K562 (cell line): ENCODE measurements at regions not wholly inside any gene's neighbourhood (a gene's known extent, or its start where the extent isn't known, plus 50 kb on each side); places are given as distances from the start of the nearest gene placed in this dataset.

Source experiments
- ATAC-seq: fragments of 200-7000 bp; cut with Tn5 transposase; 3 replicates; pipeline ENCODE4 v1.9.1; 2020; ENCODE audit warnings: moderate library complexity
- BruUV-seq: library from RNA; stranded (reverse); fragments of 400-500 nt; replicated peaks from 2 replicates; lab custom pipeline; 2021; lab: Mats Ljungman, UMichigan
- CTCF ChIA-PET: fragments of 300-600 bp; formaldehyde crosslinking; extraction: SDS; loops from one replicate; lab custom pipeline; 2021; ENCODE audit warnings: low intra/inter-chr PET ratio; lab: Yijun Ruan, JAX
- POLR2A ChIA-PET: fragments of 300-600, 350-650 bp; sonication (Branson Sonifier 250); formaldehyde crosslinking; extraction: SDS; loops from one replicate; lab custom pipeline; 2021; ENCODE audit warnings: antibody characterized with exemption, inconsistent platforms; lab: Yijun Ruan, JAX
- DNase-seq, 4 experiments: peaks; one replicate each; pipeline versions ENCODE4 v3.0.0 to v3.0.0-alpha.2; 2011 to 2018; ENCODE audit warnings: low spot score in 3 of 4, mixed read lengths in 3 of 4; ENCODE audit errors: extremely low read depth in 1 of 4
- FAIRE-seq: peaks from 2 replicates; lab custom pipeline; 2011; peaks lifted over from hg19 to GRCh38; lab: Jason Lieb, UNC
- H2AFZ ChIP-seq: 2 replicates; pipeline ENCODE4 v1.6.0; 2011; ENCODE audit warnings: low read depth, low read length, control low read depth, inconsistent platforms
- H3K27ac ChIP-seq: fragments of 200-600 bp; 3 replicates; pipeline ENCODE4 v1.8.0; 2011; ENCODE audit warnings: low read depth, mild to moderate bottlenecking, control low read depth, inconsistent platforms, low read length, moderate library complexity, mixed read lengths; ENCODE audit errors: extremely low read depth
- H3K27me3 ChIP-seq, 2 experiments: fragments of 300-600 bp in 1 of 2; 2 replicates in 1 of 2; 3 replicates in 1 of 2; pipeline versions ENCODE4 v1.6.0 to v1.8.0; 2011; ENCODE audit warnings: inconsistent platforms in 2 of 2, low read length in 2 of 2, mild to moderate bottlenecking in 1 of 2, mixed read lengths in 1 of 2, moderate library complexity in 1 of 2; ENCODE audit not compliant: control insufficient read depth in 2 of 2, insufficient read depth in 2 of 2
- H3K36me3 ChIP-seq: fragments of 300-600 bp; 3 replicates; pipeline ENCODE4 v1.8.0; 2011; ENCODE audit warnings: mild to moderate bottlenecking, low read length, inconsistent platforms; ENCODE audit not compliant: control insufficient read depth, insufficient read depth
- H3K4me1 ChIP-seq, 2 experiments: fragments of 200-600 bp in 1 of 2; replicated peaks in 1 of 2; 2 replicates in 1 of 2; 3 replicates in 1 of 2; pipeline versions ENCODE4 v1.5.1 to v1.8.0; 2011; ENCODE audit warnings: inconsistent platforms in 2 of 2, low read length in 2 of 2, mild to moderate bottlenecking in 1 of 2, mixed read lengths in 1 of 2, moderate library complexity in 1 of 2; ENCODE audit not compliant: control insufficient read depth in 2 of 2, insufficient read depth in 2 of 2
- H3K4me2 ChIP-seq: 2 replicates; pipeline ENCODE4 v1.6.1; 2011; ENCODE audit warnings: low read length, control low read depth, inconsistent platforms, mixed read lengths; ENCODE audit not compliant: insufficient read depth
- H3K4me3 ChIP-seq: fragments of 200-600 bp; sonication (generic), shearing (Covaris generic); 2 replicates; pipeline ENCODE4 v1.5.1; 2016; ENCODE audit warnings: control low read depth, inconsistent platforms
- H3K79me2 ChIP-seq: fragments of 200-600 bp; 3 replicates; pipeline ENCODE4 v1.8.0; 2011; ENCODE audit warnings: low read length, inconsistent platforms; ENCODE audit not compliant: control insufficient read depth, insufficient read depth
- H3K9ac ChIP-seq, 2 experiments: 2 replicates each; pipeline versions ENCODE4 v1.6.0 to v1.6.1; 2011; ENCODE audit warnings: low read depth in 2 of 2, low read length in 2 of 2, control low read depth in 1 of 2, inconsistent platforms in 1 of 2, mild to moderate bottlenecking in 1 of 2, mixed read lengths in 1 of 2; ENCODE audit not compliant: insufficient read depth in 1 of 2
- H3K9me1 ChIP-seq: one replicate; pipeline ENCODE4 v1.6.0; 2011; ENCODE audit warnings: inconsistent platforms, mild to moderate bottlenecking, low read length, moderate library complexity; ENCODE audit not compliant: control insufficient read depth, insufficient read depth
- H3K9me3 ChIP-seq: replicated peaks from 2 replicates; pipeline ENCODE4 v1.5.1; 2011; ENCODE audit warnings: low read depth, low read length, inconsistent platforms; ENCODE audit not compliant: control insufficient read depth, insufficient read depth
- H4K20me1 ChIP-seq: replicated peaks from 2 replicates; pipeline ENCODE4 v1.6.1; 2011; ENCODE audit warnings: low read length, inconsistent platforms, mixed read lengths; ENCODE audit not compliant: control insufficient read depth, insufficient read depth
- CREB3L1 ChIP-seq: fragments of 450-650 bp; IDR thresholded peaks from 2 replicates; pipeline ENCODE4 v1.6.1; 2014; ENCODE audit warnings: low read depth, mild to moderate bottlenecking, moderate library complexity, borderline replicate concordance
- FOXJ2 ChIP-seq: fragments of 200-800 bp; sonication (Bioruptor generic); IDR thresholded peaks from 2 replicates; pipeline ENCODE4 v1.6.1; 2016; ENCODE audit warnings: missing genetic modification characterization, missing compliant biosample characterization
- FOXO4 ChIP-seq: fragments of 450-650 bp; formaldehyde crosslinking; IDR thresholded peaks from 2 replicates; pipeline ENCODE4 v1.4.0; 2020; ENCODE audit warnings: mild to moderate bottlenecking, moderate library complexity
- HDGF ChIP-seq: fragments of 450-650 bp; IDR thresholded peaks from 2 replicates; pipeline ENCODE4 v1.6.1; 2016
- MTF1 ChIP-seq: fragments of 250-450 bp; sonication (Bioruptor Pico); IDR thresholded peaks from 2 replicates; pipeline ENCODE4 v1.9.0; 2021; ENCODE audit warnings: moderate library complexity, mild to moderate bottlenecking, inconsistent platforms, borderline replicate concordance
- PHB ChIP-seq: fragments of 250-450 bp; sonication (Bioruptor Pico); IDR thresholded peaks from 2 replicates; pipeline ENCODE4 v1.5.0; 2021
- SAFB ChIP-seq: fragments of 200-400 bp; formaldehyde crosslinking; IDR thresholded peaks from 2 replicates; pipeline ENCODE4 v1.6.1; 2017; ENCODE audit warnings: low read depth, low read length, borderline replicate concordance
- SP1 ChIP-seq: sonication (generic); formaldehyde crosslinking; IDR thresholded peaks from 2 replicates; pipeline ENCODE4 v1.8.1; 2022; ENCODE audit warnings: mild to moderate bottlenecking, missing genetic modification reagents
- SPI1 ChIP-seq: IDR thresholded peaks from 2 replicates; pipeline ENCODE4 v1.6.1; 2011; ENCODE audit warnings: low read depth, low read length, control low read depth, borderline replicate concordance
- SREBF2 ChIP-seq: sonication (generic); formaldehyde crosslinking; IDR thresholded peaks from 2 replicates; pipeline ENCODE4 v1.4.0; 2020; ENCODE audit warnings: mild to moderate bottlenecking, missing genetic modification reagents
- TBL1XR1 ChIP-seq, 2 experiments: IDR thresholded peaks; 2 replicates each; pipeline ENCODE4 v1.6.1; 2012; ENCODE audit warnings: improper control_type of control experiment in 2 of 2, low read length in 2 of 2, mild to moderate bottlenecking in 1 of 2
- ZNF143 ChIP-seq: sonication (generic); formaldehyde crosslinking; IDR thresholded peaks from 2 replicates; pipeline ENCODE4 v1.9.0; 2022; ENCODE audit warnings: mild to moderate bottlenecking, missing genetic modification reagents
- ZNF239 ChIP-seq: fragments of 250-450 bp; sonication (Bioruptor Pico); IDR thresholded peaks from 2 replicates; pipeline ENCODE4 v1.4.0; 2020; ENCODE audit warnings: mild to moderate bottlenecking
- ZNF324 ChIP-seq: fragments of 250-450 bp; sonication (Bioruptor Pico); IDR thresholded peaks from 2 replicates; pipeline ENCODE4 v1.4.0; 2020; ENCODE audit warnings: mild to moderate bottlenecking
- ZNF79 ChIP-seq: fragments of 250-450 bp; sonication (Bioruptor Pico); IDR thresholded peaks from 2 replicates; pipeline ENCODE4 v1.4.0; 2020; ENCODE audit warnings: low read depth, mild to moderate bottlenecking, moderate library complexity
- WGBS: fragments of 100-300 bp; shearing (Covaris generic); methylation state at CpG from one replicate; pipeline ENCODE4 v1.1.6; 2016; ENCODE audit warnings: low coverage, mixed read lengths; ENCODE audit not compliant: insufficient coverage; ENCODE audit errors: missing lambda C conversion rate; 5-methylcytosine and 5-hydroxymethylcytosine counted together
- in situ Hi-C: fragments of 300-500 bp; cut with MboI; formaldehyde crosslinking; loops from 4 replicates; pipeline ENCODE4 v1.15.0; 2018; ENCODE audit warnings: inconsistent platforms, mixed read lengths
- intact Hi-C: fragments of 100-400 bp; cut with micrococcal nuclease; formaldehyde crosslinking; loops from 2 replicates; pipeline ENCODE4 v1.14.2; 2022

- intact Hi-C loops: no loop called here
- in situ Hi-C loops: no loop called here
- no peaks in the 10 kb centered on the region for H4K20me1 ChIP-seq
- H3K36me3 ChIP-seq: 0 out of 3 replicates have a peak, but pooled peaks cover 4% of the 10 kb centered on the region
- H3K9ac ChIP-seq: no peak overlapping the region
- no peaks in the 10 kb centered on the region for H3K9me3 ChIP-seq
- H2AFZ ChIP-seq: no peak overlapping the region
- ATAC-seq: 0 out of 3 replicates have a peak, but pooled peaks have one; percentile 37
- no peak overlapping the region for H3K27ac ChIP-seq
- WGBS: 69% methylated on average over 8 of the region's 10 CpGs
- DNase-seq: no peak
- CTCF ChIA-PET: no interaction called here
- H3K9me1 ChIP-seq: no peaks in the 10 kb centered on the region
- no peak for FAIRE-seq
- H3K79me2 ChIP-seq: no peaks in the 10 kb centered on the region
- no peak for TF ChIP-seq SREBF2 (CRISPR knock-in tag)
- no peak for TF ChIP-seq ZNF239 (CRISPR knock-in tag)
- no peak for TF ChIP-seq SPI1
- no peak for TF ChIP-seq ZNF324
- TF ChIP-seq PHB (CRISPR knock-in tag): no peak
- TF ChIP-seq FOXJ2 (tag): no peak
- no peak for TF ChIP-seq SP1 (CRISPR knock-in tag)
- no peak for TF ChIP-seq TBL1XR1 (IDR thresholded peaks at IDR 0.05; ENCODE audit: low read length in 2 of 2)
- no peak for TF ChIP-seq HDGF
- TF ChIP-seq ZNF143 (CRISPR knock-in tag): no peak
- no peak for TF ChIP-seq FOXO4 (CRISPR knock-in tag)
- TF ChIP-seq MTF1 (CRISPR knock-in tag): no peak
- no peak for TF ChIP-seq ZNF79 (CRISPR knock-in tag)
- TF ChIP-seq SAFB: no peak
- TF ChIP-seq CREB3L1: no peak
- TF ChIP-seq, all 486 proteins: peak for 0
- Histone ChIP-seq H3K4me3 (no peak overlapping the region), H3K4me1 (no peaks in the 10 kb centered on the region), H3K4me2 (no peak overlapping the region), H3K27me3 (no peaks in the 10 kb centered on the region)
- BruUV-seq: no TSS peak
- POLR2A ChIA-PET: no interaction called here
Measured at GRCh38 chr22:47795477-47796127, 1033.2 kb downstream of the TBC1D22A start.
